Panc1 (cell line): ENCODE measurements at regions not wholly inside any gene's neighbourhood (a gene's known extent, or its start where the extent isn't known, plus 50 kb on each side); places are given as distances from the start of the nearest gene placed in this dataset.

Experiments used
- CTCF ChIP-seq: fragments of 450-650 bp; IDR thresholded peaks from 2 replicates; pipeline ENCODE4 v1.5.1; 2017; ENCODE audit warnings: mild to moderate bottlenecking
- REST ChIP-seq, 2 experiments: IDR thresholded peaks; 2 replicates each; pipeline ENCODE4 v1.6.1; 2011 to 2012; ENCODE audit warnings: low read depth in 2 of 2, control low read depth in 1 of 2, low read length in 1 of 2, mild to moderate bottlenecking in 1 of 2, moderate library complexity in 1 of 2; ENCODE audit not compliant: insufficient read depth in 1 of 2
- SIN3A ChIP-seq: IDR thresholded peaks from 2 replicates; pipeline ENCODE4 v1.6.1; 2012; ENCODE audit warnings: low read depth, mild to moderate bottlenecking, low read length, moderate library complexity, borderline replicate concordance; ENCODE audit not compliant: insufficient read depth
- TCF7L2 ChIP-seq: IDR thresholded peaks from 2 replicates; pipeline ENCODE4 v1.6.1; 2011; ENCODE audit warnings: mild to moderate bottlenecking, low read depth, low read length, inconsistent platforms

GRCh38 chr9:79409182-79409823 lies 162.5 kb upstream of the TLE4 start:
- TF ChIP-seq CTCF (no peak), REST (IDR thresholded peaks at IDR 0.05; ENCODE audit: insufficient read depth in 1 of 2, low read depth in 2 of 2, low read length in 1 of 2) (no peak), SIN3A (no peak), TCF7L2 (no peak)
